ENCODE measurements at regions not wholly inside any gene's neighbourhood (a gene's known extent, or its start where the extent isn't known, plus 50 kb on each side); places are given as distances from the start of the nearest gene placed in this dataset.

DNA sequence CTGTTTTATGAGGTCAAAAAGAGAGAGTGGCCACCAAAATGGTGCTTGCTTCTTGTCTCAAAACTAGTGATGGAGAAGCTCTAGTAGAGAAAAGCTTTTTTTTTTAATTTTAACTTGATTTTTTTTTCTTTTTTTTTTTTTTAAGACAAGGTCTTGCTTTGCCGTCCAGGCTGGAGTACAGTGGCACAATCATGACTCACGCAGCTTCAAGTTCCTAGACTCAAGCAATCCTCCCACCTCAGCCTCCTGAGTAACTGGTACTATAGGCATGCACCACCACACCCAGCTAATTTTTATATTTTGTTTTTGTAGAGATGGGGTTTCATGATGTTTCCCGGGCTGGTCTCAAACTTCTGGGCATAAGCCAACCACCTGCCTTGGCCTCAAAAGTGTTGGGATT is 279.0 kb downstream of the TBC1D4 start:
- in situ Hi-C loops (cut with MboI; ENCODE audit: low pct_ligation_motif_present in 1 of 4, low pct_unique_long_range_greater_than_20kb in 1 of 4, low sequenced_read_pairs in 3 of 4) = loop anchor here in 3 of 4 donors (25.0 kb wide), 2 partner anchors 1441 to 1466 kb away; no protein-coding TSS in a partner anchor
- intact Hi-C loops (cut with DNase I; ENCODE audit: low total_unique reads) = no loop called here
- Histone ChIP-seq H3K4me3 (no peak overlapping the region), H3K4me1 (no peaks in the 10 kb centered on the region), H3K36me3 (no peaks in the 10 kb centered on the region), H3K27ac (no peak overlapping the region), H3K27me3 (no peaks in the 10 kb centered on the region), H3K9me3 (no peaks in the 10 kb centered on the region)
- no peak for DNase-seq
- TF ChIP-seq POLR2A (IDR thresholded peaks at IDR 0.05) (no peak), POLR2AphosphoS5 (IDR thresholded peaks at IDR 0.05) (no peak), EP300 (IDR thresholded peaks at IDR 0.05; ENCODE audit: low read depth) (no peak)
- TF ChIP-seq, protein P1, sequence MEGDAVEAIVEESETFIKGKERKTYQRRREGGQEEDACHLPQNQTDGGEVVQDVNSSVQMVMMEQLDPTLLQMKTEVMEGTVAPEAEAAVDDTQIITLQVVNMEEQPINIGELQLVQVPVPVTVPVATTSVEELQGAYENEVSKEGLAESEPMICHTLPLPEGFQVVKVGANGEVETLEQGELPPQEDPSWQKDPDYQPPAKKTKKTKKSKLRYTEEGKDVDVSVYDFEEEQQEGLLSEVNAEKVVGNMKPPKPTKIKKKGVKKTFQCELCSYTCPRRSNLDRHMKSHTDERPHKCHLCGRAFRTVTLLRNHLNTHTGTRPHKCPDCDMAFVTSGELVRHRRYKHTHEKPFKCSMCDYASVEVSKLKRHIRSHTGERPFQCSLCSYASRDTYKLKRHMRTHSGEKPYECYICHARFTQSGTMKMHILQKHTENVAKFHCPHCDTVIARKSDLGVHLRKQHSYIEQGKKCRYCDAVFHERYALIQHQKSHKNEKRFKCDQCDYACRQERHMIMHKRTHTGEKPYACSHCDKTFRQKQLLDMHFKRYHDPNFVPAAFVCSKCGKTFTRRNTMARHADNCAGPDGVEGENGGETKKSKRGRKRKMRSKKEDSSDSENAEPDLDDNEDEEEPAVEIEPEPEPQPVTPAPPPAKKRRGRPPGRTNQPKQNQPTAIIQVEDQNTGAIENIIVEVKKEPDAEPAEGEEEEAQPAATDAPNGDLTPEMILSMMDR (IDR thresholded peaks at IDR 0.05) = no peak
- WGBS, 2 donors (ENCODE audit: low coverage in 1 of 2) = 86 to 88% methylated on average over 2 to 3 of the region's 3 CpGs

GRCh38 chr13:75197803-75198202 is 284.2 kb downstream of the TBC1D4 start:
- 34 to 46% methylated on average over 3 to 4 of the region's 4 CpGs for WGBS, 2 donors (ENCODE audit: low coverage in 1 of 2)
- DNase-seq = no peak
- Histone ChIP-seq H3K4me1 (no peaks in the 10 kb centered on the region), H3K27ac (no peak overlapping the region), H3K36me3 (no peaks in the 10 kb centered on the region), H3K4me3 (no peak overlapping the region), H3K9me3 (no peaks in the 10 kb centered on the region), H3K27me3 (no peaks in the 10 kb centered on the region)
- no peak for TF ChIP-seq POLR2AphosphoS5 (IDR thresholded peaks at IDR 0.05)
- no peak for TF ChIP-seq POLR2A (IDR thresholded peaks at IDR 0.05)
- TF ChIP-seq, protein P1 (IDR thresholded peaks at IDR 0.05) = no peak
- no peak for TF ChIP-seq EP300 (IDR thresholded peaks at IDR 0.05; ENCODE audit: low read depth)
- in situ Hi-C loops (cut with MboI; ENCODE audit: low pct_ligation_motif_present in 1 of 4, low pct_unique_long_range_greater_than_20kb in 1 of 4, low sequenced_read_pairs in 3 of 4) = no loop called here
- intact Hi-C loops (cut with DNase I; ENCODE audit: low total_unique reads) = no loop called here

GRCh38 chr13:75196147-75196837 is 285.7 kb downstream of the TBC1D4 start:
- H3K4me1 ChIP-seq = no peaks in the 10 kb centered on the region
- H3K27me3 ChIP-seq = no peaks in the 10 kb centered on the region
- WGBS, 2 donors (ENCODE audit: low coverage in 1 of 2) = 51 to 61% methylated on average over 4 of the region's 4 CpGs
- in situ Hi-C loops (cut with MboI; ENCODE audit: low pct_ligation_motif_present in 1 of 4, low pct_unique_long_range_greater_than_20kb in 1 of 4, low sequenced_read_pairs in 3 of 4) (no loop called here), intact Hi-C loops (cut with DNase I; ENCODE audit: low total_unique reads) (no loop called here)
- no peak overlapping the region for H3K4me3 ChIP-seq
- TF ChIP-seq, protein P1 (IDR thresholded peaks at IDR 0.05) = no peak
- TF ChIP-seq EP300 (IDR thresholded peaks at IDR 0.05; ENCODE audit: low read depth) (no peak), POLR2A (IDR thresholded peaks at IDR 0.05) (no peak), POLR2AphosphoS5 (IDR thresholded peaks at IDR 0.05) (no peak)
- H3K36me3 ChIP-seq = no peaks in the 10 kb centered on the region
- H3K27ac ChIP-seq = no peak overlapping the region
- DNase-seq = no peak
- no peaks in the 10 kb centered on the region for H3K9me3 ChIP-seq

DNA sequence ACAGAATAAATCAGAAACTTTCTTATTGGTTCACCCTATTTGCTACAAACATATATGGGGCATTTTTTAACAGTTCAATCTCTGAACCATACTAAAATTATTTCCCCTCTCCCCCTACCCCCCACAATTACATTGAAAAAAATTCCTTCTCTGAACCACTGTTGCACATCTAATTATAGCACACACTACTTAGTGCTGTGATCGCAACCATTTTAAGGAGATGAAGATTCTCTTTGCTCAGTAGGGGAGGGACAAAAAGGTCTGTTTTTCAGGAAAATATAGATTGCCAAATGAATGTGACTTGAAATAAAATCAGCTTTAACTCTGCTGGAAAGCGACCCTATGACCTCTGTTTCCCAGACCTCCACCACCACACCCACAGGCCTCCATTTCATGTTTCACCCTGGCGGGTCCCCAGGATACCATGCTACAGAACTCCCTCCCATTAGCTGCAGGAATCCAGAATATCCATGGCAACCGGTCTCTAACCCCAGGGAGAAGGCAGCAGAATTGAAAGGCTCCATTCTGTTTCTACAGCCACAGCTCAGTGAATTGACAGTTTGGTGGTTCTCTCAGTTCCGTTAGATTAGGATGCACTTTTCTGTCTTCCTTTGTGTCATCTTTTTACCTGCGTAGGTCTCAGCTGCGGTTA is 286.3 kb downstream of the TBC1D4 start:
- no peak overlapping the region for H3K4me3 ChIP-seq
- H3K27me3 ChIP-seq = no peaks in the 10 kb centered on the region
- no peak overlapping the region for H3K27ac ChIP-seq
- no peaks in the 10 kb centered on the region for H3K9me3 ChIP-seq
- intact Hi-C loops (cut with DNase I; ENCODE audit: low total_unique reads) = no loop called here
- no peaks in the 10 kb centered on the region for H3K36me3 ChIP-seq
- no peaks in the 10 kb centered on the region for H3K4me1 ChIP-seq
- in situ Hi-C loops (cut with MboI; ENCODE audit: low pct_ligation_motif_present in 1 of 4, low pct_unique_long_range_greater_than_20kb in 1 of 4, low sequenced_read_pairs in 3 of 4) = no loop called here
- no peak for DNase-seq
- 82 to 83% methylated on average over 7 of the region's 7 CpGs for WGBS, 2 donors (ENCODE audit: low coverage in 1 of 2)
- no peak for TF ChIP-seq POLR2AphosphoS5 (IDR thresholded peaks at IDR 0.05)
- TF ChIP-seq POLR2A (IDR thresholded peaks at IDR 0.05) = no peak
- no peak for TF ChIP-seq EP300 (IDR thresholded peaks at IDR 0.05; ENCODE audit: low read depth)
- TF ChIP-seq, protein P1 (IDR thresholded peaks at IDR 0.05) = no peak
